LoVo (cell line): ENCODE measurements at regions not wholly inside any gene's neighbourhood (a gene's known extent, or its start where the extent isn't known, plus 50 kb on each side); places are given as distances from the start of the nearest gene placed in this dataset.
"Not testable (repeated sequence)": the region's sequence is repeated elsewhere in the genome, so short reads cannot be mapped to it uniquely, and the experiment has no call there.

ENCODE experiments used
- DNase-seq: peaks from one replicate; pipeline ENCODE4 v3.0.0-alpha.2; 2016; ENCODE audit warnings: low spot score

- DNase-seq: no peak
These were observed 206.1 kb upstream of the COX7C start for GRCh38 chr5:86411596-86411995.

DNA sequence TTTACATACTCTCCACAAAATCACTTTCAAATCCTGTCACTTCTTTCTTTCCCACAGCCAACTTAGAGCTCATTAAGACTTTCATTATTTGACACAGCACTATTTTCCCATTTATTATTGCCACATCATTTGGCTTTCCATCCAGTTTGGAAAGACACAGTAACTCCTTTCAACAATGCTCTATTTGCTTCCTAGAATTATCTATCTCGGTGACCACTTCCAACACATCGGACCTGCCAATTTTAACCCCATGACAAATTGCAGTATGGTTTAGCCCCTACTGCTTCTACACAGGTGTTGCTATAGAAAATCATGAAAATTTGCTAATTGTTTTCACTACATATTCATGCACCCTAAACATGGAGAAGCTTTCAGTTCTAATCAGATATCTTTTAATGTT is 190.6 kb upstream of the COX7C start:
- DNase-seq: no peak

- no peak for DNase-seq
These were observed 178.1 kb upstream of the COX7C start for GRCh38 chr5:86439593-86440110.

- no peak for DNase-seq
These were observed 175.6 kb upstream of the COX7C start for GRCh38 chr5:86442036-86442745.

- no peak for DNase-seq
These were observed 170.4 kb upstream of the COX7C start for GRCh38 chr5:86447362-86447761.

GRCh38 chr5:86452251-86452650 is 165.5 kb upstream of the COX7C start:
- DNase-seq: no peak

DNA sequence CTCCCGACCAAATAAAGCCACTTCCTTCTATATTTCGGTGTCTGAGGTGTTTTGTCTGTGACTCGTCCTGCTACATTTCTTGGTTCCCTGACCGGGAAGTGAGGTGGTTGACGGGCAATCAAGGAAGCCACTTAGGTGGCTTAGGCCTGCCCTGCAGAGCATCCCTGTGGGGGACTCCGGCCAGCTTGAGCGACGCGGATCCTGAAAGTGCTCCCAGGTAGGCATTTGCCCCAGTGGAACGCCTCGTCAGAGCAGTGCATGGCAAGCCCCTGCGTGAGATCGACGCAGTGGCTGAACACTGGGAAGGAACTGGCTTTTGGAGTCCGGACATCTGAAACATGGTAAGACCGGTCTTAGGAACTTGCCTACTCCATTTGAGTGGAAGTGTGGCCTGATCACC is 157.2 kb upstream of the COX7C start:
- no peak for DNase-seq

DNA sequence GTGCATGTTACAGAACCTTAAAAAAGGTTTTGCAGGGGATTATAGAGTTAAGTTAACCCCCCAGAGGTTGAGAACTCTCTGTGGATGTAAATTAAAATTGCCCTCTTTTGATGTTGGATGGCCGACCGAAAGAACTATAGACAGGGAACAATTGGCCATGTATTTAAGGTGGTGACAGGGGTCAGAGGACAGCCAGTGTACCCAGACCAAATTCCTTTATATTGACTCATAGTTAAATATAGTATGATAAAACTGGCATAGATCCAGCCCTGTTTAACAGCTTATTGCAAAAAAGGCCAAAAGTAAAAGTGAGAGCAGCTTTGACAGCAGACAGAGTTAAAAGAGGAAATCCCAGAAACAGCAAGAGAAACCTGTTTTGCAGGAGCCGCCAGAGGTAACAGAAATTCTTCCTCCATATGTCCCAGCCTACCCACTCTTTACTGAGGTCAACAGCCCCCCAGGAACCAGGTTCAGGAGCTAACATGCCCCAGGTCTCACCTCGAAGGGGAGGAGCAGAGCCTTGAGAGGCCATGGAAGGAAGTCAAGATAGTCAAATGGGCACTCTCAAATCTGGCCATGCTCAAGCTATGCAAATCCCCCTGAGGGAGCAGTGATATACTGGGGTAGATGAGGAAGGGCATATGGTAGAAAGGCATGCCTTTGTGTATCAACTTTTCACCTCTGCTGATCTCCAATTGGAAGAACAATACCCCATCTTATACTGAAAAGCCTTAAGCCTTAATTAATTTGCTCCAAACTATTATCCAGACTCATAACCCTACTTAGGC is 156.4 kb upstream of the COX7C start:
- peak; percentile 60 for DNase-seq

- DNase-seq: no peak
These were observed 154.4 kb upstream of the COX7C start for GRCh38 chr5:86463339-86463738.

GRCh38 chr5:86465052-86465838 is 152.5 kb upstream of the COX7C start:
- no peak for DNase-seq

DNA sequence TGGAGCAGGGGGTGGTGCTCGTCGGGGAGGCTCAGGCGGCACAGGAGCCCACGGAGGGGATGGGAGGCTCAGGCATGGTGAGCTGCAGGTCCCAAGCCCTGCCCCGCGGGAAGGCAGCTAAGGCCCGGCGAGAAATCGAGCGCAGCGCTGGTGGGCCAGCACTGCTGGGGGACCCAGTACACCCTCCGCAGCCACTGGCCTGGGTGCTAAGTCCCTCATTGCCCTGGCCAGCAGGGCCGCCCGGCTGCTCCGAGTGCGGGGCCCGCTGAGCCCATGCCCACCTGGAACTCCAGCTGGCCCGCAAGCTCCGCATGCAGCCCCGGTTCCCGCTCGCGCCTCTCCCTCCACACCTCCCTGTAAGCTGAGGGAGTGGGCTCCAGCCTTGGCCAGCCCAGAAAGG is 151.0 kb upstream of the COX7C start:
- DNase-seq: not testable (repeated sequence)

DNA sequence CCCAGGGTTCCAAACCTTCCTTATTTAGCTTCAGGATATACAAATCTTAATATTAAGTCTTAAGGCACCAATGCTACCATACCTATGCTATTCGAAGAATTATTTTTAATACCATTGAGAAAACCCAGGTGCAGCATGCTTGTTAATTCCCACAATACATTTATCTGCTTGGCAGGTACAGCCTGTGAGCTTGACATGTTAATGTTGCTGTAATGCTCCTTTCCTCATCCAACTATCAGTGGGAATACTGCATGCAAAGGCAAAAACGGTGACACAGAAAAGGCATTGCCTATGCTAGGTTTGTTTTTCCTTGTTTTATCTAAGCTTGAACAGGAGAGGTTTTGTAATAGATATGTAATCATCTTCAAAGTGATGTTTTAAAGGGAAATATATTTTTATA is 135.7 kb upstream of the COX7C start:
- no peak for DNase-seq

GRCh38 chr5:86493777-86494176 is 124.0 kb upstream of the COX7C start:
- no peak for DNase-seq

GRCh38 chr5:86500947-86501346 is 116.8 kb upstream of the COX7C start:
- no peak for DNase-seq

GRCh38 chr5:86507574-86507973 is 110.2 kb upstream of the COX7C start:
- no peak for DNase-seq

GRCh38 chr5:86510330-86510915 is 107.3 kb upstream of the COX7C start:
- not testable (repeated sequence) for DNase-seq

DNA sequence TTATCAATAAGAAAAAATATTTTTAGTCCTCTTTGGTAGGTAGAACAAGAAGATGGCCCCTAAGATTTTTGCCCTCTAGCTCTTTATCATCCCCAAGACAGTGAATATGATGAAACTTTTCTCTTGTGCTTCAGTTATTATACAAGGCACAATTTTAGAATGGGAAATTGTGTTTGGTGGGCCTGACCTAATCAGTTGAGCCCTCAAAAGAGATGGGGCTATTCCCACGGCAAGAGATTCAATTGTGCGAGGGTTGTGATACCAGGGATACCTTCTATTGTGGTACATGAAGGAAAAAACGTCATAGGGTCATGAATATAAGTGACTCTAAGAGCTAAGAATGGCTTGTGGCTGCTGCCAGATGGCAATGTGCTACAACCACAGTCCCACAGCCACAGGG is 94.0 kb upstream of the COX7C start:
- no peak for DNase-seq

DNA sequence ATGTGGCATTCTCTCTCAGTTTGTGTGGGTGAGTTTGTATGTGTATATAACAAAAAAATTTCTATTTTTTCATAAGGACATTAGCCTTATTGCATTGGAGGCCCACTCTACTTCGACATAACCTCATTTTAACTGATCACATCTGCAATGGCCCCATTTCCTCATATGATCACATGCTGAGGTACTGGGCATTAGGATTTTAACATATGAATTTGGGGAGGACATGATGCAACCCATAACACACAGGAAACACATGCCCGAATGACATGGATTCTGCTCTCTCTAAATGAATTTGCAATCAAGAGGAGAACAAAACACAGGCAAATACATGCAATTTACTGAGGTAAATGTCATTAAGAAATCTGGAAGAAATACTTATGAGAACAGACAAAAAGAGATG is 92.1 kb upstream of the COX7C start:
- DNase-seq: no peak

DNA sequence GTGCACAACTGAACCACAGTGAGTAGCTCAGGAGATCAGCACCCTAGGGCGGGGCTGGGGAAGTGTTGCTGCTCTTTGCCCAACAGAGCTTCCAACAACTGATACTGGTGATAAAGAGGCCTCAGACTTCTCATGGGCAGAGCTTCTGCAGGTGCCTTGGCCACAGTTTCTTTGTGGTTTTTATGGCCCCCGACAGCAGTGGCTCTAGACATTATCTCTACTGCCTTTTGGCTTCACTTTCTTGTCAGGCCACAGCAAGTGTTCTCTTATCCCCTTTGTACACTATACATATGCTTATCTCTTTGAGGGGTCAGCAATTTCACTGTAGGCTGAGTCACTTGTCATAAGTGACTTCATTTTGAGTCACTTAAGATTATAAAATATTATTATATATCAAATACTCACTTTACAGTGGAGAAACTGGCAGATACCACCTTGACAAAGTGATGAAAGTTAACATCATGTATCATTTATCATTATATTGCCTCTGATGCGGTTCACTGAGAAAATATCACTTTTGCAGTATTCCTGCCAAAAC is 90.9 kb upstream of the COX7C start:
- peak; percentile 37 for DNase-seq

DNA sequence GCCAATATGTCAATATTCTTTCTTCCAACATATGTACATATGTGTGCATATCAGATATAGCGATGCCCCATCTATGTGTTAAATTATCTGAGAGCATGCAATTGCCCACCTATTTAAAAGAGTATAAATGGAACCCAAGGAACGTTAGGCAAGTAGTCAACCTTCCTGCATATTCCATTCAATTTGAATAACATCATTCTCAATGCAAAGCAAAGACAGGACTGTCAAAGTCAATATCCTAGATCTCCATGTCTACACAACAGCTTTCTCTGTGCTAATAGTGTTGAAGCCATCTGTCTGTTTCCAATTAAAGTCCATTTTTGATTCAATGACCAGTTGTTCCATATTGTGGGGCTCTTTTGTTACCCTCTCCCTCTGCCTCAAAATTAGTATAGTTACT is 85.3 kb upstream of the COX7C start:
- DNase-seq: no peak

DNA sequence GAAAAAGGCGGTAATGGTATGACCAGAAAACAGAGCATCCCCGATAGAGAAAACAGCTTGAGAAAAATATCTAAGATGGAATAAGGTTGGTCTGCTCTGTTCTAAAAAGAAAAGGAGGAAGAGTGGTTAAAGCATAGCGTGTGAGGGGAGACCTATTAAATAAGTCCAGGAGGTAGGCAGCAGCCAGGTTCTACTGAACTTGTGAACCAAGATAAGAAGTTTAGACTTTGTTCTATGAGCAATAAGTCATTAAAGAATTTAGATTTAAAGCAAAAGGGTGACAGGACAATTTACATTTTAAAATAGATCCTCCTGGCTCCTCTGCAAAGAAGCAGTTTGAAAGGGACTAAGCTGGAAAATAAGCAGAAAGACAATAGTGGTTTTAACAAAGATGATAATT is 81.3 kb upstream of the COX7C start:
- no peak for DNase-seq

DNA sequence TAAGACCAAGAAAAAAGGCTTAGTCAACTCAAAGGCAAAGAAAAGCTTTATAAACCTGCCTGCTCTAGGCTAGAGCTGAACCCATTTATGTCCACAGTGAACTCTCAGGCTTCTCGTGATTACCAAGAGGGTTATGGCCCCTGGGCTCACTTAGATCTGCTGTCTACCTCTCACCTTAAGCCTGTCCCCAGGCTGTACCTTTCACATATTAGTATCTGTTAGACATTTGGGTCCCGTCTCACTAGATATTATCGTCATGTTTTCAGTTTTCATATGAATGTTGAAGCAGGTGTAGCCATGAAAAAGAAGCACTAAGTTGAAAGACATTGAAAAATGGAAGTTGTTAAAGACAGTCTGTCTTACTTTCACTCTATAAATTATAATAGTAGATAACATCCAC is 75.2 kb upstream of the COX7C start:
- no peak for DNase-seq
